Activated CD4-positive, alpha-beta T cell treated with anti-CD3 and anti-CD28 coated beads, Interleukin-2, amount 50 U/mL, for 48 hours (primary cell): ENCODE measurements at regions not wholly inside any gene's neighbourhood (a gene's known extent, or its start where the extent isn't known, plus 50 kb on each side); places are given as distances from the start of the nearest gene placed in this dataset.

Experiments used
- DNase-seq, 2 experiments: peaks; one replicate each; pipeline ENCODE4 v3.0.0-alpha.2; 2020

DNA sequence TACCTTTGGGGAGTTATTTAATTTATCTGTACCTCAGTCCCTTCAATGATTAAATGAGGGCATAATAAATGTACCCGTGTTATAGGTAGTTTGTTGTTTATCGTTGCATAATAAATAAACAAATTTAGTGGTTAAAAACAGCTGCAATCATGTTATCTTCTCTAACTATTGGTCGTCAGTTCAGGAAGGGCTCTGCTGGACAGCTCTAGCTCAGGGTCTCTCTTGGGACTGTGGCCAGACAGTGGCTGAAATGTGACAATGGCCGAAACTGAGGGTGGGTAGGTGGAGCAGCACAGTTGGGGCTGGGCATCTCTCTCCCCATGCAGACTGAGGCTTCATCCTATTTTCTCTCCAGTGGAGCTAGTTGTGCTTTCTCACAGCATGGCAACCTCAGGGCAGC lies 632.1 kb upstream of the HS6ST1 start:
- DNase-seq: no peak

DNA sequence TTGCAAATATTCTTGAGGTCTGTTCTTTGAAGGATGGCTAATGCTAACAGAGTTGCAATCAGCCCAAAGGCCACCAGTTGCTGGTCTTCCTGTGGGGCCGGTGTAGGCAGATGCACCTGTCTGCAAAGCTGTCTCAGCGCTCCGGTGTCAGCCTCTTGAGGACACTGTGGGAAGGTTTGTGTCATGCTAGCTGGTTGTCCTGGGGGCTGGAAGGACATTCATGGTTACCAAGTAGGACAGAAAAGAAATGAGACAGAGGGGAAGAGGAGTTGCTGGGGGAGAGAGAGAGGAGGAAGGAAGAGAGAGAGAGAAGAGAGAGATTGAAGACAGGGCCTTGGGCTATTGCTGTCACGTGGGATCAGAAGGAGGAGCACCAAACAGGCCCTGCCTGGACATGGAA lies 639.6 kb upstream of the HS6ST1 start:
- DNase-seq: no peak

DNA sequence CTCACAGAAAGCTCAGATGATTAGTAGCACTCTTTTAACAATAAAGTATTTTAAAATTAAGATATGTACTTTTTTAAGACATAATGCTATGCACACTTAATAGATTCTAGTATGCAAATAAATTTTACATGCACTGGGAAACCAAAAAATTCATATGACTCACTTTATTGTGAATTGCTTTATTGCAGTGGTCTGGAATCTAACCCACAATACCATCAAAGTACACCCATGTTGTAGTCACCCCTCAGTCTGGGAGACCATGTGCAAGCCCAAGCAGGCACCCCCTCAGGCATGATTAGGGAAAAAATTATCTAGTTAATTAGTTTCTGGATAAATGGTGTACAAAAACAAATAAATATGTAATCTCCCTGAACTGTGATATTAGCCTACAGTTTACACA lies 649.0 kb upstream of the HS6ST1 start:
- no peak for DNase-seq

DNA sequence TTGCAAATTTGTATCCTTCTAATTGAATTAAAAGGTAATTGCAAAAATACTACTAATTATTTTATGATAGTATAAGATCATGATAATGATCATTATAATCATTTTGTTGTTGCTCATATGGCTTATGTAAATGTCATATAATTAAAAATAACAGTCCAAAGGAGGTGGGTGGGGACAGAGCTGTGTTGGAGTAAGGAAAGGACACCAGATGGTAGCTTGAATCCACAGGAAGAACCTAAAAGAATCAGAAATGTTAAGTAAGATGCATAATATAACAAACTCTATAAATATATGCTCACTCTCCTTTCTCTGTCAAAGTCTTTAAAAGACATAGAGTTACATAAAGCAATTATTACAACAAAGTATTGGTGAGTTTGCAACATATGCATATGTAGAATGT lies 650.7 kb upstream of the HS6ST1 start:
- DNase-seq: no peak

DNA sequence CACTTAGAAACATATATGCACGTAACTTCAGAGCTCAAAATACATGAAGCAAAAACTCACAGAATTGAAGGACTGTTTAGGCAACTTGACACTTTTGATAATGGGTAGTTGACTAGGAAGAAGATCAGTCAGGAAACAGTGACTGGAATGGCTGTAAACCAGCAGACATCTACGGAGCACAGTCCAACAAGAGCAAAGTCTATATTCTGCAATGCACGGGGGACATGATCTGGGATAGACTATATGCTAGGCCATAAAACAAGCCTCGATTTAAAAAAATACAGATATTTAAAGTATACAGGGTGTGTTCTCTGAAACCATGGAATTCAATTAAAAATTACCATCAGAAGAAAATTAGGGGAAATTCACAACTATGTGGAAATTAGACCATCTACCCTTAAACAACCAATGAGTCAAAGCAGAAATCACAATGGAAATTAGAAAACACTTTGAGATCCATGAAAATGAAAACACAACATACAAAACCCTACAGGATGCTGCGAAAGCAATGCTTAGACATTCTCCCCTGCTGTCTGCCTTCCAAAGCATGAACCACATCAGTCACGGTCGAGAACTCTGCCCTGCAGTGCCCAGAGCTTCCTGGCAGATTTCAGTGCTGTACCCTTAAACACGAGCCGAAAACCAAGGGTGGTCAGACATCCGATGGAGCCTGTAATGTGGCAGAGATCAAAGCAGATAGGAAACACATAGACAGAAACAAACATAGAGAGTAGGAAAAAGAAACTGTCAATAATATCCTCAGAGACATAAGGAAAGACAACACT lies 651.9 kb upstream of the HS6ST1 start:
- no peak for DNase-seq

DNA sequence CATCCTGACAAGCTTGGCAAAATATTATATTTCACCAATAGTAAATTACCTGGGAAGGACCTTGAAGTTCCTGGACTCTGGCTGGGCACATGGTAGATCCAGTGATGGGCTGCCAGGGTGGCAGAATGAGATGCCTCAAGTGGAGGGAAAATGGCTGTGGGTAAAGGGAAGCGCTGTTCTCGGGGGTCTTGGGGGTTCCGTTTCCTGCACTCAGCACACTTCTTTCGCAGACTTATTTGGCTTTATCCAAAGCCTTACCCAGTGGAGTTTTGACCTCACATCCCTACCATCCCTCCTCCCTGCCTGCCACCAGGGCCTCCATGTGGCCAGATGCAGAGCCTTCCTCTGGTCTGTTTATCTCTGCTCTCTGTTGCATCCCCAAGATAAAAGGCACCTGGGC lies 654.9 kb upstream of the HS6ST1 start:
- DNase-seq: no peak

DNA sequence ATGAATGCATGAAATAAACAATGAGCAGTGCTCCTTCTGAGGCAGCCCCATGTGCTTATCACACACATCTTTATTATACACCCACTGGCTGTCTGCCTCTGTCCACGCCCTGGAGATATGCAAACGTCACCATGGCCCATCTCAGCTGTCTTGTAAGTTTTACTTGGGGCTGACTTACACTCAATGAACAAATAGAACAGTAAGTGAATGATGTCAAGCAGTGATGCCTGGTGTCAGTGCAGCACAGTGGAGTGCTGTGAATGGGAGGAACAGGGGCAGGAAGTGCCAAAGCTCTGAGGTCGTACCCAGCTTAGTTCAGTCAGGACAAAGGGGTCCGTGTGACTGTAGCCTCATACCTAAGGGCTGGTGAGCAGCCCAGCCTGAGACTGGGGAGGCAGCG lies 659.5 kb upstream of the HS6ST1 start:
- DNase-seq: no peak

DNA sequence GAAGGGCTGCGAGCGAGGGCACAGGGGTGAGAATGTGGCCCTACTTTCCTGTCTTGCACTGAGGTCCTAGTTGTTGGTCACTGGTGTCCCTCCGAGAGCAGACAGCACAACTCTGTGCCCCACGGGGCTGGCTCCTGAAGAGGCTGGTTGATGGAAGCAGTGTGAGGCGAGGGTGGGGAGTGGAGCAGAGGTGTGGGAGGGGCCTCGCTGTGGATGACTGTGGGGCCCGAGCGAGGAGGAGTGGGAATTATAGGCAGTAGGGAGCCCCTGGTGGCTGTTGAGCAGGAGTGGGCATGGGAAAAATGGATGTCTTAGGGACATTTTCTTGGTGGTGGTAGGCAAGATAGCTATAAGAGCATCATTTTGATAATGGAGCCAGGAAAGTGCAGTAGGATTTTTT lies 660.5 kb upstream of the HS6ST1 start:
- DNase-seq: no peak

DNA sequence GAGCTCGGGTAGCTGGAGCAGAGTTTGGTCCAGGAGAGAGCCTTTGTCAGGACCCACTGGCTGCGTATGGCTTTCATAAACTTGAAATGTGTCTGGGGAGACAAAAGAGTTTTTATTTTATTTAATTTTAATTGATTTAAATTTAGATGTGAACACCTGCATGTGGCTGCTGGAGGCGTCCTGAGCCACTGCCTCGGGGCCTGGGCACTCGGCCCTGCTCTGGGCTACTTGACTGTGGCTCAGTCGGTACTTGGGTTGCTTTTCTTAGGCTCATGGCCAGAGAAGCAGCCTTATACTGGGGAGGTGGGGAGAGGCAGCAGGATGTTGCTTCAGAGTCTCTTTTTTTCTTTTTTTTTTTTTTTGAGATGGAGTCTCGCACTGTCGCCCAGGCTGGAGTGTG lies 661.8 kb upstream of the HS6ST1 start:
- no peak for DNase-seq

DNA sequence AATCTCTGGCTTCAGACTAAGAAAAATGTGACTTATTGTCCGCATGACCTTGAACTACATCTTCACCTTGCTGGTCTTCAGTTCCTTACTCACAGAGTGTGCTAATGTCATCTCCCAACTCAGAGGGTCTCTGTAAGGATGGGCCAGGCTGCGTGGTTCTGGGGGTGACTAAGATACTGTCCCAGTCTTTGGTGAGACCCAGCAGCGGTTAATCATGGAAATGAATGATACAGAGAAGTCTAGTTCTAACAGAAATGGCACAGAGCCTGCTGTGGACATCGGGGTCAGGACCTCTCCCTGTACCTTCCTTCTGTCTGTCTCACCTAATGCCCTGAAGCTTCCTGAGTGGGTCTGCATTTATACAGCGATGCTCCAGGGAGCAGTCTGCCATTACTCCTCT lies 662.7 kb upstream of the HS6ST1 start:
- no peak for DNase-seq

DNA sequence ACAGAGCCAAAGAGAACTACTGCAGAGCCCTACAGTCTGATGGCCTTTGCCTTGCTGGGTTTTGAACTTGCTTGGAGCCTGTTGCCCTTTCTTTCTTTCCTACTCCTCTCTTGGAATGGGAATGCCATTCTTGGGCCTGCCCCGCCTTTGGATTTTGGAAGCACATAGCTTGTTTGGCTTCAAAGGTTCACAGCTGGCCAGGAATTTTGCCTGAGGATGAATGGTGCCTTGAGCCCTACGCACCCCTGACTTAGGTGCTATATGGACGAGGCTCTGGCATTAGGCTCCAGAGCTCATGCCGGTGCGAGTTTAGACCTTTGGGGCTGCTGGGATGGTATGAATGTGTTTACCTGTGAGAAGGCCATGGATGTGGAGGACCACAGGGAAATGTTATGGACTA lies 663.3 kb upstream of the HS6ST1 start:
- DNase-seq: no peak

DNA sequence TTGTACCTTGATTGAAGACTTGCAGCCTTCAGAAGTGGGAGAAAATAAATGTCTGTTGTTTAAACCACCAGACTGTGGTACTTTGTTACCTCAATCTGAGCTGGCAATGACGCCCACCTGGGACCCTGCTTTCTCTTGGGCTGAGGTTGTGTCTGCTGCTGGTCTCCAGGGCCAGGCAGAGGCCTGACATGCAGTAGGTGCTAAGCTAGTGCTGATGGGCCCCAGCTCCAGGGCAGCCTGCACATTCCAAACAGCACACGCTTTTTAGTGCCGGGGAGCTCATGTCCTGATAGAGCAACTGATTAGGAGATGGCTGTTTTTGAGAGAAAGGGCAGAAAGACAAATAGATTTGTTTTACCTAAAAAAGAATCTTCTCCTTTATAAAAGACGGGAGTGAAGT lies 664.0 kb upstream of the HS6ST1 start:
- no peak for DNase-seq

DNA sequence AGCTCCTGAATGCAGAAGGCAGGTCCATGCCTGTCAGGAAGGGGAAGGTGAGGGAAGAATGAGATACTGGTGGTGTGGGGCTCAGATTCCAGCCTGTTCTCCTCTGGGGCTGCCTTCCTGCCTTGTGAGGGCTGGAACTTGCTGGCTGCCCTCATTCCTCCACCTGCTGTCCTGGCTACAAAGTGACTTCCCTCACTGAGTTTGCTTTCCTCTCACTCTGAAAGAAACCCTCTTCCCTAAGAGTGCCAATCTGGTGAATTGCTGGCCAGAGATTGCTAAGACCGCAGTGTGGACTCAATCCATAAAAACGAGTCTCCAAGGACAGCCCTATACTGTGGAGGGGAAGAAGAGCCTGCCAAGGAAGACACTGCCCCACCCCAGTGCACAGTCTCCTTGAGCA lies 664.4 kb upstream of the HS6ST1 start:
- no peak for DNase-seq

DNA sequence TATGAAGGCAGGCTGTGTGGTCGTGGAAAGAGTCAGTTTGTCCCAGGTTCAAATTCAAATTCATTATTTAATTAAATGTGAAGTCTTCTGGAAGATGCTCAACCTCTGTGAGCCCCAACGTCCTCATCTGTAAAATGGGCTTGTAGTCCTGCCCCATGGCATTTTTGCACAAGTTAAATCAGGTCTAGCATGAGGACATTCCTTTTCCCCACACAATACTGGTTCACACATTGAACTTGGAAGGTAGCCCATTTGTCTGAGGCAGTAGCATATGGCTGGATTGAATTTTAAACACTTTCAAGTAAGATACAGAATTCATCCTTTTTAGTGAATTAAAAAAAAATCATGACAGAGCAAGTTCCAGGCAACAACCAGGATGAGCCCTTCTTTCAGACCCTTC lies 665.4 kb upstream of the HS6ST1 start:
- no peak for DNase-seq

DNA sequence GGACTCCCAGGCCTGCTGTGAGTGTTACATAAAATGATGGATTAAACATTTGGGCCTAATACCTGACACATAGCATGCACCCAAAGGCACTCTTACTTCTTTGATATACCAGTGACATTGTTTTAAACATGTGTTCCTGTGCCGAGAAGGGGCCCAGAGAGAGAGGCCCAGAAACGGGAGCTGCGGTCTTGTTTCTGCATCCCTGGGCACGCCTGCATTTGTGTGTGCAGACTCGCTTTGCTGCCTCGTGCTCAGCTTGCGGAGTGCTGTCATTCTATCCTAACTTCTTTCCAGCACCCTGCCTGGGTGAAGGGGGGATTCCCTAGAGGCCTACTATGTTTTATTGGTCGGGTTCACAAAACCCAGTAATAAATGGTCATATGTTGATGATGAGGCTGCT lies 666.2 kb upstream of the HS6ST1 start:
- no peak for DNase-seq

DNA sequence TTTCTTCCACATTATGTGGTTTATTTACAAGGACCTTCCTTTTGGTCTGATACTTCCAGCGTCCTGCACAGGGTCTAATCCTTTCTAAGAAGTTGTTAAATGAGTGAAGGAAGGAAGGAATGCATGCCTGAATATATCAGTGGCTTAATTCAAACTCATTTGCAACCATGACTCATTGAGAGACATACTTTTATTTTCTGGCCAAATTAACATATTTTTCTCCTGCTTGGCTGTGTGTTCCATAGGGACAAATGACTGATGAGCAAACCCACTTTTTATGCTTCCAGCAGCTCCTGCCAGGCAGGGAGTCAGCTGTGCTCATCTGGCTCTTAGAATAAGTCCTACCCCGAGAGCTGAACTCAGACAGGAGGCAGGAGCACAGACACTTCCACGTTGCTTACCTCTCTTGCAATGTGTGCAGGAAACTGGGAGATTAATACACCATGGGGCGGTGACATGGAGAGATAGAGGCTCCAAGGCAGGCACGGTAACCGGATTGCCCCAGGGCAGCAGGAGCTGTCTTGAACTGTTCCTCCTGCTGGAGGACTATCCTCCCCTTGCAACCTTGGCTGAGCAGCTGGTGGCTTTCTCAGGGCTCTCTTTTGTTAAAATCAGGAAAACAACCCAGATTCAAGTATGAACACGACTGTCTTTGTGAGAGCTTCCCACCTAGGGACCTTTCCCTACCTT lies 667.5 kb upstream of the HS6ST1 start:
- no peak for DNase-seq

DNA sequence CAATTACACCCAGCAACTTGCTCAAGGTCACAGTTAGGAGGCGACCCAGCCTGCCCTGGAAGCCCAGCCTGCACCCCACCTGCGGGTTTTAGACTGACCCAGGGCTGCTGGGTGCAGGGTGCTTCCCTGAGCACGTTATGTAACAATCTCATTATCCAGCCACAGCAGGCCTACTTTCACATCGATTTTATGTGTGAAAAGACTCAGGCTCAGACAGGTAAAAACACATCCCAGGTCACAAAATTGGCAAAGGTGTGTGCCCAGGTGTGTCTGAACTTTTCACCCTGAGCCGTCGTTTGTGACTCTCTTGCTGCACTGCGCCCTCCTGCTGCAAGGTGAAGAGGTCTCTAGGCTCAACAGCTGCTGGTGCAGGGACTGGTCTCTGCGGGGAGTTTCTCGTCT lies 668.2 kb upstream of the HS6ST1 start:
- no peak for DNase-seq

DNA sequence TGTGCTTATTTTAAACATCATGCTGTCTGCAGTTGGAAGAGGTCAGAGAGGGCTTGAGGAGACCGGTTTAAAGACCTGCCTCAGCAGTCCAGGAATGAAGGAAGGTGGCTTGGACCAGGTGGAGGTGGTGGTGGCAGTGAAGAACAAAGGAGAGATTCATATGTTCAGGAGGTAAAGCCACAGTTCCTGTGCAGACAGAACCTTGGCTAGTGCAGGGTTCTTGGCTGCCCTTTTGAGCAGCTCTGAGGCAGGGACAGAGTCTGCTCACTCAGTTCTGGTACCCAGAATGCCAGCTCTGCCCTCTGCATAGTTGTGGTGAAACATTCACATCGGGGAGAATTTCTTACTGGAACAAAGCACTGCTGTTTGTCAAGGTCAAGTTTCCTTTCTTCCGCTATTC lies 669.7 kb upstream of the HS6ST1 start:
- no peak for DNase-seq

DNA sequence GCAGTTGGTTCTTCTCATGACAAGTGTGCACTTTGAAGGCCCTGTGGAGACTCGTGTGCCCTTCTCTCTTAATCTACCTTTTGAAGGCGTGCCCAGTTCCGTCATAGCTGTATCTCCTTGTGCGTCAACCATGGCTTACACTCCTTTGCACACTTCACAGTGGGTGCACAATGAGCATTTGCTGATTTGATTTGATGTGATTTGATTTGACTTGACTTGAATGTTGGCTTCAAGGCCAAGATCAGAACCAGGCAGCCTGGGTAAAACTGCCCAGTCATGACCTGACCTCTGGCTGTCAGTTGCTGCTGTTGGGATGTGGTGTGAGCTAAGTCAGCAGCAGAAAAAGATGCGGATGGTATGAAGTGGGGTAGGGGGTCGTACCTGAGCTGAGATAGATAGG lies 670.3 kb upstream of the HS6ST1 start:
- no peak for DNase-seq

DNA sequence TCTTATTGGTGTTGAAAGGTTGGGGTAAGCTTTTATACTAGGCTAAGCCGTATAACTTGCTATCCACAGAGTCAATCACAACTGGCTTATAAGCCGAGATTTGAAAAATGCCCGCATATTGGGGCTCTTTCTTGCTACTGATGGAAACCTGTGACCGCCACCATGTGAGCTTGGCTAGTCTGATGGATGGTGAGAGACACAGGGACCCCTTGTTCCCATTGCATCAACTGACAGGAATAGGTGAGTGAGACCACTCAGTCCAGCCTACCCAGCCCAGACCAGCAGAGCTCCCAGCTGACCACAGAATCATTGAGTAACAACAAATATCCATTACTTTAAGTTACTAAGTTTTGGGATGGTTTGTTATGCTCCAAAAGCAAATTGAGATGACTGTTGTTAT lies 676.4 kb upstream of the HS6ST1 start:
- DNase-seq: no peak

DNA sequence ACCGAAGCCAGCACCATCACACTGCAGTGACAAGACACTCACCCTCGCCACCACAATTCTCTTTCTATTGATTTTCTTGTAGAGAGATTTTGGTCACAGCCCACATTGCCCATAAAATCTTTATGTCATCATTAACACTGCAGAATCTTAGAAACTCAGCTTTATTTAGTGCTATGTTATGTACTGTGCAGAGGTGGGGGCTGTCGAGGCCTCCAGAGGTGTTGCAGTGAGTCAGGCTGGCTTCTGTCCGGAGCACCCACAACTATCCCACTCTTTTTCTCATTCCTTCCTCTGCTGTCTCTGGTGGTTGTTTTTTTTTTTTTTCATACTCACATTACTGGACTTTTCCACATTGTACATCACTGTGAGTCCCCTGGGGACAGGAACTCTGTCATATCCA lies 677.4 kb upstream of the HS6ST1 start:
- DNase-seq: no peak

DNA sequence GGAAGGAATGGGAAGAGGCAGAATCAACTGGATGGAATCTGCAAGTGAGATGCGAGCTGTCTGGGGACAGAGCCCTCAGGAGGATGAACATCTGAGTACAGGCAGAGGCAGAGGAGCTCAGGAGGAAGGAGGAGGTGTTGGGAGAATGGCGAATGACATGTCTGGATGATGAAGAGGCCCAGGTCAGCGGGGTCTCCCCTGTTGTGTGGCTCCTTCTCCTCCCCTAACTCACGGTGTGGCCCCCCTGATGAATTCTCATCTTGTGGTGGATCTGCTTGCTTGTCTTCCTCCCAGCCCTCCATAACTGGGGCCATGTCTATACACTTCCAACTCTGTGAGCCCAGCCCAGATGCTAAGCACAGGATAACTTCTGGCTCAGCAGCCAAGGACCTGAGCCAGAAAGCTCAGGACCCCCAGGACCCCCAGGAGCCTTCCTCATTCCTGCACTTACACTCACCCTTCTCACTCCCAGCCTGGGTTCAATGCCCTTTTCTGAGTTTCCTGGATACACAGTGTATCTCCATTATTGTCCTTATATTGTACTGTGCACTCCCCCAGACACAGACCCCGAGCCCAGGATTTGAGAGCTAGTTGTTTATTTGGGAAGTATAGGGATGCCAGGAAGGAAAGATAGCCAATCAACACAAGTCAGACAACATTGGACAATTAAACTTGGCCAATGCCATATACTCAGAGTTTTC lies 678.6 kb upstream of the HS6ST1 start:
- DNase-seq: no peak

DNA sequence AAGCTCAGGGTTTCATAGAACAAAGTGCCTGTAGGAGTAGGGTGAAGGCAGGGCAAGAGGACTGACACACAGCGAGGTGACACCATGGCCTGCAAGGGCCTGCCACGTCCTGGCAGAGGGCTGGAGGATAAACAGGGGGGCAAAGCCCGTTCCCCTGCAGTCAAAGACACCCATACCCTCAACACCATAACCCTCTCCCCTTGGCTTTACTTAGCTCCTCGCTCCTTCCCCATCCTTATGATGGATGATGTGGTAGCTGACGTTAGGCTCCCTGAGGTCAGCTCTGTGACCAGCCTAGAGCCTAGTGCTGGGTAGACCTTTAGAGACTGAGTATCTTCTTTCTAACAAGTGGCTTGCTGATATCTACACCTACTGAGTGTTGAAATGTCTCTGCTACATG lies 683.3 kb upstream of the HS6ST1 start:
- DNase-seq: no peak

DNA sequence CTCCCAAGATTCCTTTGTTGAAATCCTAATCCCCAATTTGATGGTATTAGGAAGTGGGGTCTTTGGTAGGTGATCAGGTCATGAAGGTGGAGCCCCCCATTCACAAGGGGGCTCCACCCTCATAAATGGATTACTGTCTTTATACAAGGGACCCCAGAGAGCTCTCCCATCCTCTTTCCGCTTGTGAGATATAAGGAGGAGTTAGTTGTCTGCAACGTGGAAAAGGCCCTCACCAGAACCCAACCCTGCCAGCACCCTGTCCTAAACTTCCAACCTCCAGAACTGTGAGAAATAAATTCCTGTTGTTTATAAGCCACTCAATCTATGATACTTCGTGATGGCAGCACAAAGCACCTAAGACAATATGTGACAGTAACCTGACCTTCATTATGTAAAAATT lies 684.1 kb upstream of the HS6ST1 start:
- no peak for DNase-seq
